Right atrium auricular region (tissue), 2 donors: ENCODE measurements at regions not wholly inside any gene's neighbourhood (a gene's known extent, or its start where the extent isn't known, plus 50 kb on each side); places are given as distances from the start of the nearest gene placed in this dataset.

Experiments
- DNase-seq: peaks from one replicate; pipeline ENCODE4 v3.0.0-alpha.2; 2019; ENCODE audit warnings: low spot score
- H3K27ac ChIP-seq, 2 donors: fragments of 200-600 bp; sonication (generic); 1 replicate in 1 of 2; 2 replicates in 1 of 2; pipeline ENCODE4 v1.5.1; 2016 to 2019
- H3K27me3 ChIP-seq, 2 donors: fragments of 200-600 bp; sonication (generic); one replicate each; pipeline versions ENCODE4 v1.5.1 to v1.6.0; 2017 to 2019
- H3K36me3 ChIP-seq: fragments of 200-600 bp; sonication (generic); one replicate; pipeline ENCODE4 v1.5.1; 2016
- H3K4me1 ChIP-seq, 2 donors: fragments of 200-600 bp; sonication (generic); one replicate each; pipeline versions ENCODE4 v1.5.1 to v1.6.0; 2017 to 2019
- H3K4me3 ChIP-seq, 2 donors: fragments of 200-600 bp; sonication (generic); 1 replicate in 1 of 2; 2 replicates in 1 of 2; pipeline ENCODE4 v1.5.1; 2017 to 2019; ENCODE audit warnings: mild to moderate bottlenecking in 1 of 2, moderate library complexity in 1 of 2
- H3K9me3 ChIP-seq, 2 donors: fragments of 200-600 bp; sonication (generic); one replicate each; pipeline ENCODE4 v1.5.1; 2019
- TF ChIP-seq, protein P1 (sequence below), 2 donors: fragments of 200-600 bp; sonication (generic); IDR thresholded peaks; one replicate each; pipeline ENCODE4 v1.5.1; 2019; ENCODE audit warnings: antibody characterized with exemption in 2 of 2

DNA sequence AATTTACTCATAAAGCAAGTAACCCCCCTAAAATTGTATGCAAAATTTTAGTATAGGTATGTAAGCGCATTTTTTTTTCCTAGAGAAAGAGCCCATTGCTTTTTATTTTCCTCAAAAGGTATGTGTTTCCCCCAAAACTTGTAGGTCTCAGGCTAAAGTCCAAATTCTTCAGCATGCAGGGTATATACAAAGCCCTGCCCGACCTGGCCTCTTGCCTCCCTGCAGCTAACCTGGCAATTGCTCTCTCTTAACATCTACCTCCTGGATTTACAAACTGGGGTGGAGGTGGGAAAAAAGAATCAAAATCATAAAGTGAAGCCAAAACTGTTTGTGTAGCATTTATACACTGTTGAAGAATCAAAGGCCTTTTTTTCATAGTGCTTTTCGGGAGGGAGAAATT is 107.8 kb downstream of the KCNRG start:
- DNase-seq, result no peak

DNA sequence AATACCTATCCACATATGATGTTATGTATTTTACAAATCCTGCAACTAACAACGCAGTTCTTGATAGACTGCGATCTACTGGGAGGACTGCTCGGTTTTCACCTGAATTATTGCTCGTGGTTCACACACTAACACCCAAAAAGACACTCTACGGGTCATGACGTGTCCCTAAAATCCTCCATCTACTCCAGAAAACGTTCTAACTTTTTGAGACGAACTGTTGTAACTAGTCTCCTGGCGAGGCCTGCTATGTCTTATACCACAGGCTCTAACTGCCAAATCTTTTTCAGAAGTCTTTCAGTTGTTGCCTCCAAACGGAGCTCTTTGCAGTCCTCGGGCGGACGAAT is 108.2 kb downstream of the KCNRG start:
- no peaks in the 10 kb centered on the region for H3K36me3 ChIP-seq
- peaks cover 0 to 42% of the 10 kb centered on the region in 2 donors for H3K4me1 ChIP-seq
- peak overlapping the region; percentile 98 to 100 for H3K27ac ChIP-seq
- TF ChIP-seq, protein P1, sequence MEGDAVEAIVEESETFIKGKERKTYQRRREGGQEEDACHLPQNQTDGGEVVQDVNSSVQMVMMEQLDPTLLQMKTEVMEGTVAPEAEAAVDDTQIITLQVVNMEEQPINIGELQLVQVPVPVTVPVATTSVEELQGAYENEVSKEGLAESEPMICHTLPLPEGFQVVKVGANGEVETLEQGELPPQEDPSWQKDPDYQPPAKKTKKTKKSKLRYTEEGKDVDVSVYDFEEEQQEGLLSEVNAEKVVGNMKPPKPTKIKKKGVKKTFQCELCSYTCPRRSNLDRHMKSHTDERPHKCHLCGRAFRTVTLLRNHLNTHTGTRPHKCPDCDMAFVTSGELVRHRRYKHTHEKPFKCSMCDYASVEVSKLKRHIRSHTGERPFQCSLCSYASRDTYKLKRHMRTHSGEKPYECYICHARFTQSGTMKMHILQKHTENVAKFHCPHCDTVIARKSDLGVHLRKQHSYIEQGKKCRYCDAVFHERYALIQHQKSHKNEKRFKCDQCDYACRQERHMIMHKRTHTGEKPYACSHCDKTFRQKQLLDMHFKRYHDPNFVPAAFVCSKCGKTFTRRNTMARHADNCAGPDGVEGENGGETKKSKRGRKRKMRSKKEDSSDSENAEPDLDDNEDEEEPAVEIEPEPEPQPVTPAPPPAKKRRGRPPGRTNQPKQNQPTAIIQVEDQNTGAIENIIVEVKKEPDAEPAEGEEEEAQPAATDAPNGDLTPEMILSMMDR (IDR thresholded peaks at IDR 0.05), result no peak
- H3K4me3 ChIP-seq, result peak overlapping the region; percentile 78 to 91
- no peaks in the 10 kb centered on the region for H3K27me3 ChIP-seq
- no peak for DNase-seq
- H3K9me3 ChIP-seq, result no peaks in the 10 kb centered on the region

More for the DNA sequence above, 107.8 kb downstream of the KCNRG start:
- peaks cover 0 to 42% of the 10 kb centered on the region in 2 donors for H3K4me1 ChIP-seq
- H3K27ac ChIP-seq, result peak overlapping the region; percentile 98 to 100
- H3K36me3 ChIP-seq, result no peaks in the 10 kb centered on the region
- no peaks in the 10 kb centered on the region for H3K9me3 ChIP-seq
- TF ChIP-seq, protein P1 (IDR thresholded peaks at IDR 0.05), result no peak
- H3K27me3 ChIP-seq, result no peaks in the 10 kb centered on the region
- peak overlapping the region in 1 of 2 donors; percentile 91 for H3K4me3 ChIP-seq

DNA sequence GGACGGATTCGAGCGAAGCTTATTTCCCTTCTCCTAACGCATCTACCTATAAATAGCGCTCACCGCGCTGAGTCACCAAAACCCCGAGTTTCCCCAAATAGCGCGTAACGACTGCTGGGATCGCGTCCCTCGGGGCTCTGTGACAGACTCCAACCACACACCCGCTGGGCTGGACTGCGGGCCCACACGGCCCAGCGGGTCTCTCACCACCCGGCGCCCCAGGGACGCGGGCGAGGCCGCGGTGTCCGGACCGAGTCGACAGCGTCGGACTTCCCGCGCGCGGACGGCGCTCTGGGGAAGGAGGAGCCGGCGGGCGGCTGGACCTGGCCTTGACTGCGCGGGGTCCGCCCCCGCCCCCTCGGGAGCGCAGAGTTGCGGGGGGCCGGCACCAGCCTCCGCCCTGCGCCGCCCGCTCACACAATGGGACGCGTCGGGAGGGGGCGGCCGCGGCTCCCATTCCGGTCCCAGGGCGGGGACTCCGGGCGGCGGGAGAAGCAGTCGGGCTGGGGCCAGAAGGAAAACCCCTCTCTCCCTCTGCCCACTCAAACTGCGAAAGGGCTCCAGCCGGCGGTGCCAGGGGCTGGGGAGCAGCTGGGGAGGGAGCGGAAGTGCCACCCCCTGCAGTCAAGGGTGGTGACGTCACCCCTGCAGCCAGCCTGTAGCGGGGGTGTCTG is 108.8 kb downstream of the KCNRG start:
- H3K9me3 ChIP-seq, result no peaks in the 10 kb centered on the region
- no peaks in the 10 kb centered on the region for H3K36me3 ChIP-seq
- no peaks in the 10 kb centered on the region for H3K27me3 ChIP-seq
- H3K4me3 ChIP-seq, result peak overlapping the region; percentile 78 to 91
- TF ChIP-seq, protein P1 (IDR thresholded peaks at IDR 0.05), result no peak
- peaks cover 0 to 42% of the 10 kb centered on the region in 2 donors for H3K4me1 ChIP-seq
- DNase-seq, result peak; percentile 94
- H3K27ac ChIP-seq, result peak overlapping the region; percentile 98 to 100

DNA sequence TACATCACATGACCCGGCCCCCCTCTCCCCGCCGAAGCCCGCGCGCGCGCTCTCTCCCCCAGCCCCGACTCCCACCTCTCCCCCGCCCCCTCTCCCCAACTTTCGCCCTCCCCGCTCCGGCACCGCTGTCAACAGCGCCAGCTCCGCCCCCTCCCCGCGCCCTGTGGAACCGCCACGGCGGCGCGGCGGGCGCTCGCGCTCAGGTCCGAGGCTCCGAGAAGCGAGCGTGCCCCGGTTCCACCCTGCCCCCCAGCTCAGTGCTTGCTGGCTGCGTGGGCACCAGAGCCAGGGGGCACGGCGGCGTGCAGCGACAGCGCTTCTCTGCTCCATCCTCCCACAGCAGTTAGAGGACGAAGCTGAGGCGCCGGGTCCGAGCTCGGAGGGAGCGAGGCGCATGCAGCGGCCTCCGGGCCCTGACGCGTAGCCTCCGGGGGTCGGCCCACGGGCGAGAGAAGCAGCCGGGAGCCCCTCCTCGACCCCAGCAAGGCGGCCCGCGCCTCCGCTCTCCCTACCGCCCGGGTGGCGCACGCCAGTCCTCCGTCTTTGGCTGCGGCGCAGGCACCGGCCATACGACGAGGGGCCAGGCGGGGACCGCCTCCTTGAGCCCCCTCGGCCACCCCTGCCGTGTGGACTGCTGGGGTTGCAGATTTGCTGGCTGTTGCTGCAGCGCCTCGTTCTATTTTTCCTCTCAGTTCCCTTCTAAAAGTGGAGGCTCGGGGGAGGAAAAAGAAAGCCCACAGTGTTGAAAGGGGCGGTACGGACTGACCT is 109.5 kb downstream of the KCNRG start:
- Histone ChIP-seq H3K4me3 (peak overlapping the region; percentile 78 to 91), H3K36me3 (no peaks in the 10 kb centered on the region), H3K9me3 (no peaks in the 10 kb centered on the region), H3K27ac (peak overlapping the region; percentile 98 to 100), H3K4me1 (peaks cover 0 to 47% of the 10 kb centered on the region in 2 donors), H3K27me3 (peaks cover 0 to 4% of the 10 kb centered on the region in 2 donors)
- TF ChIP-seq, protein P1 (IDR thresholded peaks at IDR 0.05), result no peak
- DNase-seq, result no peak

DNA sequence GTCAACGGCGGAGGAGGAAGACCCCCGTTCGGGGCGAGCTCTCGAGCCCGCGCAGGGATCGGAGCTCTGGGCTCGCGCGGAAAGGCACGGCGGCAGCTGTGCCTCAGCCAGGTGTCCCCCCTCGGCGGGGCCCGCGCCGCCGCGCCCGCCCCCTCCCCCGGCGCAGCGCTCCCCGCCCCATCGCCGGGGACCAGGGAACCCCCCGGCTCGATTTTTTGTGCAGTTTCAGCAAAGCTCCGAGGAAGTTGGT is 110.0 kb downstream of the KCNRG start:
- peak overlapping the region; percentile 98 to 100 for H3K27ac ChIP-seq
- DNase-seq, result no peak
- H3K9me3 ChIP-seq, result no peaks in the 10 kb centered on the region
- H3K4me3 ChIP-seq, result peak overlapping the region; percentile 78 to 91
- peaks cover 0 to 52% of the 10 kb centered on the region in 2 donors for H3K4me1 ChIP-seq
- TF ChIP-seq, protein P1 (IDR thresholded peaks at IDR 0.05), result no peak
- peaks cover 0 to 5% of the 10 kb centered on the region in 2 donors for H3K27me3 ChIP-seq
- no peaks in the 10 kb centered on the region for H3K36me3 ChIP-seq
